HG03565 (cell line): ENCODE measurements at regions not wholly inside any gene's neighbourhood (a gene's known extent, or its start where the extent isn't known, plus 50 kb on each side); places are given as distances from the start of the nearest gene placed in this dataset.
"Not testable (repeated sequence)": the region's sequence is repeated elsewhere in the genome, so short reads cannot be mapped to it uniquely, and the experiment has no call there.

Source experiments
- ATAC-seq: cut with Tn5 transposase; IDR thresholded peaks from one replicate; pipeline ENCODE4 v1.9.1; 2021; ENCODE audit warnings: mild to moderate bottlenecking, moderate library complexity; ENCODE audit not compliant: unreplicated experiment

GRCh38 chr2:13143451-13143850, 426.7 kb downstream of the TRIB2 start:
- no peak for ATAC-seq

GRCh38 chr2:13156916-13157315, 440.2 kb downstream of the TRIB2 start:
- no peak for ATAC-seq

GRCh38 chr2:13158466-13158865, 441.7 kb downstream of the TRIB2 start:
- no peak for ATAC-seq

- ATAC-seq = no peak
These were observed 464.0 kb downstream of the TRIB2 start for GRCh38 chr2:13180729-13181128.

- ATAC-seq = peak; percentile 94
These were observed 476.3 kb downstream of the TRIB2 start for GRCh38 chr2:13193075-13193474.

GRCh38 chr2:13193900-13194299, 477.2 kb downstream of the TRIB2 start:
- ATAC-seq = peak; percentile 58

DNA sequence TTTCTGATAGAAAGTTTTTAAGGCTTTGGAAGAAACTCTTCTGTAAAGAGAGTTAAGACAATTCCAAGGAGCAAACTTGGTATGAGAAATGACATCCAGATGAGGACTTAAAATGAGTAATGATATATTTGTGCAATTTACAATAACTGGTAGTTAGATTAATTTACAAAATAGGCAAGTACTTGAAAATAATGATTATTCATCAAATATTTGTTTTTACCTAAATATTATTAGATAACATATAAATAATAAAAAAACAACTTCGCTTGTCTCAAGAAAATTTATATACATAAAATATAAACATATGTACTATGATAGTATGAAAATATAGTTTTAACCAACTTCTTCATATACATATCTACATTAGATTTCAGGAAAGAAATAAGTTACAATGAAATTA, 478.5 kb downstream of the TRIB2 start:
- no peak for ATAC-seq

- no peak for ATAC-seq
These were observed 480.5 kb downstream of the TRIB2 start for GRCh38 chr2:13197248-13197647.

DNA sequence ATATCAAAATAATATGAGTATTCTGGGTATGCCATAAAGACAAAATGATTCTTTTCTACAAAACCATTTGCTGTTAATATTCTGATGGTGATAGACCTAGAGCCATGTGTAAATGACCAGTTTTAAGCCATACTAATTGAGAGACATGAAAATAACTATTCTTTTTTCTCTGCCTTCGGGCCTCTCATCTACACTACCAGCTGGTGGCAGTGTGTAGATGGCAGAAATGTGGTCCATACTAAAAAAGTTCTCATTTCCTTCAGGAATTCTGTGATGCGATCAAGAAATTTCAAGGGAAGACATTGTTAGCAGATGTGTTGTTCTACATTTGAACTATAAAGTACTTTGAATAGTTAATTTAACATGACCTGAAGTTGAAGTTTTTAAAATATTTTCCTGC, 485.2 kb downstream of the TRIB2 start:
- ATAC-seq = no peak

DNA sequence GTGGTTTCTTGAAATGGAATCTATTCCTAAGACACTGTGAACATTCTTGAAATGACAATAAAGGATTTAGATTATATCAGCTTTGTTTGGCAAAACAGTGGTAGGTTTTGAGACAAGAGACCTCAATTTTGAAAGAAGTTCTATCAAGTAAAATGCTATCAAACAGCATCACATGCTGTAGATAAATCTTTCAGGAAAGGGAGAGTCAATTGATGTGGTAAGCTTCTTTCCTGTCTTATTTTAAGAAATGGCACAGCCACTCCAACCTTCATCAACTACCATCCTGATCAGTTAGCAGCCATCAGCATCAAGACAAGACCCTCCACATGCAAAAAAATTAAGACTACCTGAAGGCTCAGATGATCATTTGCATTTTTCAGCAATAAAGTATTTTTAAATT, 495.4 kb downstream of the TRIB2 start:
- ATAC-seq = no peak

DNA sequence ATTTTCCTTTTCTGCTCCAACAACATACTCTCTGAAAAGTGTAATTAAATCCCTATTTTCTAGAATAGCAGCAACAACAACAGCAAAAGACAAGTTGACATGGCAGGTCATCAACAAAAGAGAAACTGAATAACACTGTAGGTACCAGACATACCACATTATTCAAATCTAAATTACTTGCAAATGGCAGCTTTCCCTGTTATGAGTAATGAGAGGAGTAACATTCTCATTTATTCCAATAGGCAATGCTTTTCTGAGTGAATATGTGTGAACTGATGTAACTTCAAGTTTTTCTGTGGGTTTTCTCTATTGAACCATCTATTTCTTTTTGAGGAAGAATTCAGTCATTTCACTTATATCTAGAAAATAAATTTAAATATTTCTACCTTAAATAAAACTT, 501.5 kb downstream of the TRIB2 start:
- no peak for ATAC-seq

GRCh38 chr2:13227578-13227977, 510.8 kb downstream of the TRIB2 start:
- no peak for ATAC-seq

- no peak for ATAC-seq
These were observed 513.5 kb downstream of the TRIB2 start for GRCh38 chr2:13230221-13230620.

- no peak for ATAC-seq
These were observed 523.3 kb downstream of the TRIB2 start for GRCh38 chr2:13240061-13240460.

DNA sequence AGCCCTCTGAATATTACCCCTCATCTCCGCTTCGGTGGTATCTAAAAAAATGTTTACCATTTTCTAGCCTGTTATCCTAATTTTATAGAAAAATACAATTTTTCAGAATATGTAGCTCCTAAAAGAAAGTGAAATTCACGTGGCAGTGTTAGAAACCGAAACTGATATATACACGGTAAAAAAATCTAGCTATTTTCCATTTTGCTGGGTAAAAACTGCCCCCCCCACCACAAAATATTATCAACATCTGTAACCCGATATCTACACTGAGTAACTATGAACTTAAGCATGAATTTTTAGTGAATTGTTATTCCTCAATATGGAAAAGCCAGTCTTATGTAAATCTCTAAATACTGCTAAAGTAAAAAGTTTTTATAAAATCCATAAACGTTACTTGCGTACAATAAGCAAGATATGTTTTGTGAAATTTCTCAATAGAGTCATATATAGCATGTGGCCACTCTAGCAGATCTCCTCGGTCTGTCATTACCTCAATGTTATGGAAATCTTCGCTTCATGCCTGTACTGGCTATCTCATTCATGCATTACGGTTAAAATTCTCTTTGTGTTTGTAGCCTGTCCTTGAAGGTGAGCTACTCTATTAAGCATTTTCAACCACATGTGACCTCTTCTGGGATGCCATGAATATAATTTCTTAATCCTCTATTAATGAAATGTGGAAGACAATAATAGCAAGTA, 524.2 kb downstream of the TRIB2 start:
- ATAC-seq = peak; percentile 75

- no peak for ATAC-seq
These were observed 535.9 kb downstream of the TRIB2 start for GRCh38 chr2:13252615-13253014.

DNA sequence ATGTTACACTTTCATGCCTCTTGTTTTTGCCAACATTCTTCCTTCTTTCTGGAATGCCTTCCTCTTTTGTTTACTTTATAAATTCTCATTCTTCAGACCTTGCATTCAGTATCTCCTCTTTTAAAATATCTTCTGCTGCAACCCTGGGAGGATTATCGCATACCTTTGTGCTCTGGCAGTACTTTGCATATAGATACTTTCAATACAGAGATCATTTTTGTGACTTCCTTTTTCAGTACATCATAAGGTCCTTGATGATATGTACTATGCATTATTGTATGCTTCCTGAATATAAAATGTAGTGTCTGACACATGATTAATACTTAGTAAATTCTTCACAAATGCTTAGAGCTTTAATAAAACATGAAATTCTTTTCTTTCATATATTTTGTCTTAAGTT, 538.7 kb downstream of the TRIB2 start:
- ATAC-seq = no peak

- ATAC-seq = no peak
These were observed 543.7 kb downstream of the TRIB2 start for GRCh38 chr2:13260402-13260801.

- ATAC-seq = no peak
These were observed 549.4 kb downstream of the TRIB2 start for GRCh38 chr2:13266166-13266565.

DNA sequence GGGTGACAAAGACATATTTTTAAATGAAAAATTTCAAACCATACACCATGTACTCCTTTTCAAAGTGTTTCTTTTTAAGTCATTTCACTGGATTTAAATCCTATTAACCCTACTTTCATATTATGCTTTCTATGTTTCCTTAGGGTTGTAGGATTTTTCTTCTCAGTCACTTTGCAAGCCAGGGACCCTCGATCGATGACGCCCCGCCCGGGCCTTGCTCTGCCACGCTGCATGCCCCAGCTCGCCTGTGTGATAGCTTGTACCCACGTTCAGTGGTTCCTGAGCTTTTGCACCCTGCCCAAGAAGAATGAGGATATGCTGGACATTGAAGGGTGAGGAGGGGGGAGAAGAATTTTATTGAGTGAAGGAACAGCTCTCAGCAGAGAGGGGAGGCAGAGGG, 568.0 kb downstream of the TRIB2 start:
- no peak for ATAC-seq

- ATAC-seq = peak; percentile 39
These were observed 572.6 kb downstream of the TRIB2 start for GRCh38 chr2:13289310-13289709.

DNA sequence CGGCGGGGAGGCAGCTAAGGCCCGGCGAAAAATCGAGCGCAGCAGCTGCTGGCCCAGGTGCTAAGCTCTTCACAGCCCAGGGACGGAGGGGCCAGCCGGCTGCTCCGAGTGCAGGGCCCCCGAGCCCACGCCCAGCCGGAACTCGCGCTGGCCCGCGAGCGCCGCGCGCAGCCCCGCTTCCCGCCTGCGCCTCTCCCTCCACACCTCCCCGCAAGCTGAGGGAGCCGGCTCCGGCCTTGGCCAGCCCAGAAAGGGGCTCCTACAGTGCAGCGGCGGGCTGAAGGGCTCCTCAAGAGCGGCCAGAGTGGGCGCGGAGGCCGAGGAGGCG, 591.7 kb downstream of the TRIB2 start:
- ATAC-seq = not testable (repeated sequence)

DNA sequence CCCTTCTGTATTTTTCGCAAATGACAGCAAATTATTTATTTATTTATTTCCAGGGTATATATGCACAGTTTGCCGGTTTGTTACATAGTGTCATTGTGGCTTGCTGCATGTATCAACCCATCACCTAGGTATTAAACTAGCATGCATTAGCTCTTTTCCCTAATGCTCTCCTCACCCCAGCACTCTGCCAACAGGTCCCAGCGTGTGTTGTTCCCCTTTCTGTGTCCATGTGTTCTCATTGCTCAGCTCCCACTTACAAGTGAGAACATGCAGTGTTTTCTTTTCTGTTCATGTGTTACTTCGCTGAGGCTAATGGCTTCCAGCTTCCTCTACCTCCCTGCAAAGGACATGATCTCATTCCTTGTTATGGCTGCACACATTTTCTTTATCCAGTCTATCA, 592.3 kb downstream of the TRIB2 start:
- ATAC-seq = no peak
